GM18511 (cell line): ENCODE measurements at regions not wholly inside any gene's neighbourhood (a gene's known extent, or its start where the extent isn't known, plus 50 kb on each side); places are given as distances from the start of the nearest gene placed in this dataset.
A peak's percentile ranks its signal among the peaks of the same experiment; 100 is the strongest.
"Not testable (repeated sequence)": the region's sequence is repeated elsewhere in the genome, so short reads cannot be mapped to it uniquely, and the experiment has no call there.

Experiments
- ATAC-seq: cut with Tn5 transposase; IDR thresholded peaks from one replicate; pipeline ENCODE4 v1.9.1; 2021; ENCODE audit warnings: mild to moderate bottlenecking, moderate library complexity; ENCODE audit not compliant: unreplicated experiment

- no peak for ATAC-seq
These were observed 105.6 kb upstream of the AMOT start for GRCh38 chrX:112946227-112946626.

GRCh38 chrX:112945826-112946225 lies 105.2 kb upstream of the AMOT start:
- no peak for ATAC-seq

GRCh38 chrX:112941209-112941837 lies 100.7 kb upstream of the AMOT start:
- ATAC-seq, result peak; percentile 82

- ATAC-seq, result peak; percentile 60
These were observed 94.4 kb upstream of the AMOT start for GRCh38 chrX:112935029-112935428.

GRCh38 chrX:112931900-112932299 lies 91.3 kb upstream of the AMOT start:
- ATAC-seq, result no peak

GRCh38 chrX:112931478-112931877 lies 90.8 kb upstream of the AMOT start:
- no peak for ATAC-seq

GRCh38 chrX:112923381-112923780 lies 82.8 kb upstream of the AMOT start:
- ATAC-seq, result not testable (repeated sequence)

- ATAC-seq, result no peak
These were observed 73.2 kb upstream of the AMOT start for GRCh38 chrX:112913807-112914206.

GRCh38 chrX:112910418-112910817 lies 69.8 kb upstream of the AMOT start:
- no peak for ATAC-seq

- no peak for ATAC-seq
These were observed 61.5 kb upstream of the AMOT start for GRCh38 chrX:112901869-112902725.

GRCh38 chrX:112896051-112896450 lies 55.4 kb upstream of the AMOT start:
- no peak for ATAC-seq
